Uterus (tissue), 2 donors: ENCODE measurements at regions not wholly inside any gene's neighbourhood (a gene's known extent, or its start where the extent isn't known, plus 50 kb on each side); places are given as distances from the start of the nearest gene placed in this dataset.

ENCODE experiments used
- CTCF ChIP-seq, 4 experiments: fragments of 200-600 bp in 2 of 4; fragments of 450-650 bp in 2 of 4; sonication (generic) in 2 of 4; IDR thresholded peaks; one replicate each; pipeline ENCODE4 v1.5.1; 2016 to 2019; ENCODE audit warnings: antibody characterized with exemption in 4 of 4, mild to moderate bottlenecking in 2 of 4, moderate library complexity in 1 of 4
- POLR2A ChIP-seq, 2 donors: fragments of 450-650 bp; IDR thresholded peaks; one replicate each; pipeline ENCODE4 v1.6.1; 2016; ENCODE audit warnings: antibody characterized with exemption in 2 of 2, mild to moderate bottlenecking in 1 of 2, moderate library complexity in 1 of 2

- no peak for TF ChIP-seq POLR2A (IDR thresholded peaks at IDR 0.05)
- no peak for TF ChIP-seq CTCF (IDR thresholded peaks at IDR 0.05)
Observed at GRCh38 chr5:167999182-167999581, 292.3 kb upstream of the WWC1 start.
